C4-2B (cell line): ENCODE measurements at regions not wholly inside any gene's neighbourhood (a gene's known extent, or its start where the extent isn't known, plus 50 kb on each side); places are given as distances from the start of the nearest gene placed in this dataset.

Source experiments
- CTCF ChIP-seq: fragments of 450-650 bp; conservative IDR thresholded peaks from 2 replicates; pipeline ENCODE4 v1.5.1; 2017; ENCODE audit warnings: mild to moderate bottlenecking
- ZFX ChIP-seq: fragments of 450-650 bp; IDR thresholded peaks from 2 replicates; pipeline ENCODE4 v1.6.1; 2017

- no peak for TF ChIP-seq CTCF
- TF ChIP-seq ZFX, result no peak
Measured at GRCh38 chr2:223700221-223700620, 98.1 kb upstream of the SCG2 start.
